GM23248 (cell line): ENCODE measurements at regions not wholly inside any gene's neighbourhood (a gene's known extent, or its start where the extent isn't known, plus 50 kb on each side); places are given as distances from the start of the nearest gene placed in this dataset.
"Not testable (repeated sequence)": the region's sequence is repeated elsewhere in the genome, so short reads cannot be mapped to it uniquely, and the experiment has no call there.

Source experiments
- EZH2 ChIP-seq: fragments of 200-600 bp; sonication (generic); IDR thresholded peaks from 2 replicates; pipeline ENCODE4 v1.6.1; 2018; ENCODE audit warnings: antibody characterized with exemption, mild to moderate bottlenecking; ENCODE audit not compliant: insufficient read depth, poor library complexity, severe bottlenecking
- EZH2phosphoT487 ChIP-seq: fragments of 200-600 bp; sonication (generic); IDR thresholded peaks from 2 replicates; pipeline ENCODE4 v1.6.1; 2018; ENCODE audit warnings: antibody characterized with exemption, moderate library complexity, mild to moderate bottlenecking, low read depth; ENCODE audit not compliant: insufficient read depth

- not testable (repeated sequence) for TF ChIP-seq EZH2, EZH2phosphoT487
Observed at GRCh38 chr2:91657193-91657592, 2965.7 kb downstream of the RPIA start.
